OCI-LY1 (cell line): ENCODE measurements at regions not wholly inside any gene's neighbourhood (a gene's known extent, or its start where the extent isn't known, plus 50 kb on each side); places are given as distances from the start of the nearest gene placed in this dataset.

ENCODE experiments used
- H2AFZ ChIP-seq: fragments of 200-600 bp; sonication (generic), shearing (Covaris generic); 2 replicates; pipeline ENCODE4 v1.6.0; 2014; ENCODE audit warnings: antibody characterized with exemption, mild to moderate bottlenecking, low read length
- H3F3A ChIP-seq: fragments of 200-600 bp; sonication (generic), shearing (Covaris generic); 2 replicates; pipeline ENCODE4 v1.6.0; 2014; ENCODE audit warnings: mild to moderate bottlenecking, antibody characterized with exemption, low read length, moderate library complexity; ENCODE audit not compliant: insufficient read depth
- H3K27ac ChIP-seq: fragments of 200-600 bp; sonication (generic); 2 replicates; pipeline ENCODE4 v1.5.1; 2014; ENCODE audit warnings: low read length, mixed run types, mild to moderate bottlenecking, low read depth; ENCODE audit not compliant: poor library complexity, severe bottlenecking
- H3K27me3 ChIP-seq: fragments of 200-600 bp; sonication (generic); 2 replicates; pipeline ENCODE4 v1.6.0; 2014; ENCODE audit warnings: antibody characterized with exemption, mild to moderate bottlenecking, low read length, moderate library complexity; ENCODE audit not compliant: insufficient read depth
- H3K36me3 ChIP-seq: fragments of 200-600 bp; sonication (generic); 2 replicates; pipeline ENCODE4 v1.6.1; 2014; ENCODE audit warnings: mild to moderate bottlenecking, antibody characterized with exemption, low read length, moderate library complexity, mixed read lengths; ENCODE audit not compliant: insufficient read depth
- H3K4me1 ChIP-seq: fragments of 200-600 bp; sonication (generic); 2 replicates; pipeline ENCODE4 v1.5.1; 2014; ENCODE audit warnings: mild to moderate bottlenecking, low read length, moderate library complexity; ENCODE audit not compliant: insufficient read depth, severe bottlenecking
- H3K4me2 ChIP-seq: fragments of 200-600 bp; sonication (generic), shearing (Covaris generic); 2 replicates; pipeline ENCODE4 v1.6.1; 2014; ENCODE audit warnings: low read length
- H3K4me3 ChIP-seq: fragments of 200-600 bp; sonication (generic); 2 replicates; pipeline ENCODE4 v1.5.1; 2014; ENCODE audit warnings: low read length, low read depth, mild to moderate bottlenecking, mixed read lengths; ENCODE audit not compliant: poor library complexity, severe bottlenecking
- H3K79me2 ChIP-seq: fragments of 200-600 bp; shearing (Covaris generic); 2 replicates; pipeline ENCODE4 v1.6.1; 2016; ENCODE audit warnings: mixed run types, low read length, mixed read lengths; ENCODE audit not compliant: insufficient read depth
- H3K9ac ChIP-seq: fragments of 200-600 bp; sonication (generic), shearing (Covaris generic); 2 replicates; pipeline ENCODE4 v1.6.1; 2014; ENCODE audit warnings: mild to moderate bottlenecking, low read length, mixed read lengths
- H3K9me2 ChIP-seq: fragments of 200-600 bp; sonication (generic), shearing (Covaris generic); 2 replicates; pipeline ENCODE4 v1.6.1; 2014; ENCODE audit warnings: low read depth, mild to moderate bottlenecking, low read length, mixed read lengths
- H3K9me3 ChIP-seq: fragments of 200-600 bp; shearing (Covaris generic); 2 replicates; pipeline ENCODE4 v1.6.1; 2014; ENCODE audit warnings: low read length, mixed read lengths
- H4K20me1 ChIP-seq: fragments of 200-600 bp; sonication (generic), shearing (Covaris generic); 2 replicates; pipeline ENCODE4 v1.6.0; 2016; ENCODE audit warnings: mild to moderate bottlenecking, low read length; ENCODE audit not compliant: insufficient read depth
- CTCF ChIP-seq: fragments of 200-600 bp; sonication (generic), shearing (Covaris generic); IDR thresholded peaks from 2 replicates; pipeline ENCODE4 v1.5.1; 2017; ENCODE audit warnings: mild to moderate bottlenecking, antibody characterized with exemption, low read length, moderate library complexity, mixed read lengths
- EZH2 ChIP-seq: fragments of 200-600 bp; sonication (generic), shearing (Covaris generic); IDR thresholded peaks from 2 replicates; pipeline ENCODE4 v1.8.0; 2017; ENCODE audit warnings: borderline replicate concordance, mixed run types, mild to moderate bottlenecking, antibody characterized with exemption, low read length, moderate library complexity, mixed read lengths

GRCh38 chr4:110897784-110898183, 274.9 kb upstream of the PITX2 start:
- Histone ChIP-seq H3F3A (no peaks in the 10 kb centered on the region), H3K79me2 (no peaks in the 10 kb centered on the region), H3K27me3 (no peaks in the 10 kb centered on the region), H4K20me1 (no peaks in the 10 kb centered on the region), H3K4me2 (peak overlapping the region; percentile 20), H3K9ac (no peak overlapping the region), H3K9me2 (no peaks in the 10 kb centered on the region), H3K4me1 (peaks cover 44% of the 10 kb centered on the region), H3K36me3 (no peaks in the 10 kb centered on the region), H3K9me3 (no peaks in the 10 kb centered on the region), H3K27ac (peak overlapping the region; percentile 23), H2AFZ (0 out of 2 replicates have a peak overlapping the region, but pooled peaks have one; percentile 7), H3K4me3 (no peak overlapping the region)
- TF ChIP-seq EZH2 (no peak), CTCF (no peak)

- Histone ChIP-seq H4K20me1 (no peaks in the 10 kb centered on the region), H3K9me2 (no peaks in the 10 kb centered on the region), H3K27me3 (no peaks in the 10 kb centered on the region), H3K9ac (no peak overlapping the region), H3K27ac (peak overlapping the region; percentile 23), H3K4me1 (peaks cover 44% of the 10 kb centered on the region), H3K4me3 (no peak overlapping the region), H3F3A (no peaks in the 10 kb centered on the region), H2AFZ (0 out of 2 replicates have a peak overlapping the region, but pooled peaks have one; percentile 7), H3K4me2 (peak overlapping the region; percentile 20), H3K9me3 (no peaks in the 10 kb centered on the region), H3K79me2 (no peaks in the 10 kb centered on the region), H3K36me3 (no peaks in the 10 kb centered on the region)
- TF ChIP-seq EZH2 = no peak
- TF ChIP-seq CTCF = no peak
Observed at GRCh38 chr4:110898290-110898689, 275.4 kb upstream of the PITX2 start.

- Histone ChIP-seq H2AFZ (peak overlapping the region; percentile 30; the same call in 1 of the 2 replicates), H3K27ac (peak overlapping the region; percentile 21), H3K4me3 (no peak overlapping the region), H3K4me1 (peaks cover 40% of the 10 kb centered on the region), H4K20me1 (no peaks in the 10 kb centered on the region), H3K36me3 (no peaks in the 10 kb centered on the region), H3K9me3 (no peaks in the 10 kb centered on the region), H3F3A (no peaks in the 10 kb centered on the region), H3K4me2 (peak overlapping the region; percentile 42), H3K27me3 (no peaks in the 10 kb centered on the region), H3K9ac (no peak overlapping the region), H3K9me2 (no peaks in the 10 kb centered on the region), H3K79me2 (no peaks in the 10 kb centered on the region)
- no peak for TF ChIP-seq CTCF
- no peak for TF ChIP-seq EZH2
Observed at GRCh38 chr4:110900213-110900769, 277.4 kb upstream of the PITX2 start.
